ENCODE measurements at regions not wholly inside any gene's neighbourhood (a gene's known extent, or its start where the extent isn't known, plus 50 kb on each side); places are given as distances from the start of the nearest gene placed in this dataset.
"Not testable (repeated sequence)": the region's sequence is repeated elsewhere in the genome, so short reads cannot be mapped to it uniquely, and the experiment has no call there.

DNA sequence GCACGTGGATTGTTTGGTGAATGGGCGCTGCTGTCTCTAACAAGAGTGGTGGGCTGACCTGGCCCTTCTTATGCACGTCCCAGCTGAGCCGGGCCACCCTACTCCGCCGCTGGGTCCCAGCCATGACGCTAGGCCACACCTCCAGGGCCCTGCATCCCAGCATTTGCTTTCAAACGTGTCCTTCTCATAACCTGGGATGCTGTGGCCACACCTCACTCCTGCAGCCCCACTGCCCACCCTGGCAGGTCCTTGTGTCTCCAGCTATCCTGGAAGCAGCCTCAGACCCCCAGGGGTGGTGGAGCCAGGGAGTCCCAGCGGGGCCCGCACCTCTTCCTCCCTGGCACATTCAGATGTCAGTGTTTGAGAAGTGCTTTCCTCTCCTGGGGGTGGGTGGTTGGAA, 168.6 kb downstream of the IRF8 start:
- ATAC-seq (no peak), DNase-seq (ENCODE audit: low spot score) (no peak)
- intact Hi-C loops (cut with DNase I): no loop called here

GRCh38 chr16:86067936-86068335, 169.0 kb downstream of the IRF8 start:
- intact Hi-C loops (cut with DNase I): no loop called here
- ATAC-seq: no peak
- no peak for DNase-seq (ENCODE audit: low spot score)

DNA sequence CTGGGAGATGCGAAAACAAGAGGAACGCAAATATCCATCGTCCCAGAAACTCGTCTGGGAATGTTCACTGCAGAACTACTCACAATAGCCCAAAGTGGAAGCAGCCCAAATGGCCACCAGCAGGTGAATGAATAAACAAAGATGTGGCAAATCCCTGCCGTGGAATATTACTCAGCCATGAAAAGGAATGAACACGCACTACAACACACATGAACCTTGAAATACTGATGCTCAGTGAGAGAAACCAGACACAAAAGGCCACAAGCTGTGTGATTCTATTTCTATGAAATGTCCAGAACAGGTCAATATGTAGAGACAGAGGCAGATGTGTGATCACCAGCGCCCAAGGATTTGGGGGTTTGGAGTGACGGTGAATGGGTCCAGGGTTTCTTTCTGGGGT, 169.8 kb downstream of the IRF8 start:
- ATAC-seq: no peak
- intact Hi-C loops (cut with DNase I): no loop called here
- no peak for DNase-seq (ENCODE audit: low spot score)

- intact Hi-C loops (cut with DNase I): loop anchor here (5.0 kb wide), 1 partner anchor 447 kb away; no protein-coding TSS in a partner anchor
- DNase-seq (ENCODE audit: low spot score): no peak
- no peak for ATAC-seq
Measured at GRCh38 chr16:86069736-86070298, 170.9 kb downstream of the IRF8 start.

GRCh38 chr16:86070484-86070883, 171.5 kb downstream of the IRF8 start:
- no peak for DNase-seq (ENCODE audit: low spot score)
- intact Hi-C loops (cut with DNase I): loop anchor here (5.0 kb wide), 1 partner anchor 447 kb away; no protein-coding TSS in a partner anchor
- ATAC-seq: no peak

GRCh38 chr16:86070971-86071370, 172.0 kb downstream of the IRF8 start:
- DNase-seq (ENCODE audit: low spot score) (no peak), ATAC-seq (no peak)
- intact Hi-C loops (cut with DNase I): loop anchor here (5.0 kb wide), 1 partner anchor 446 kb away; no protein-coding TSS in a partner anchor

- intact Hi-C loops (cut with DNase I): loop anchor here (5.0 kb wide), 1 partner anchor 446 kb away; no protein-coding TSS in a partner anchor
- no peak for DNase-seq (ENCODE audit: low spot score)
- ATAC-seq: no peak
Measured at GRCh38 chr16:86071611-86072240, 172.8 kb downstream of the IRF8 start.

DNA sequence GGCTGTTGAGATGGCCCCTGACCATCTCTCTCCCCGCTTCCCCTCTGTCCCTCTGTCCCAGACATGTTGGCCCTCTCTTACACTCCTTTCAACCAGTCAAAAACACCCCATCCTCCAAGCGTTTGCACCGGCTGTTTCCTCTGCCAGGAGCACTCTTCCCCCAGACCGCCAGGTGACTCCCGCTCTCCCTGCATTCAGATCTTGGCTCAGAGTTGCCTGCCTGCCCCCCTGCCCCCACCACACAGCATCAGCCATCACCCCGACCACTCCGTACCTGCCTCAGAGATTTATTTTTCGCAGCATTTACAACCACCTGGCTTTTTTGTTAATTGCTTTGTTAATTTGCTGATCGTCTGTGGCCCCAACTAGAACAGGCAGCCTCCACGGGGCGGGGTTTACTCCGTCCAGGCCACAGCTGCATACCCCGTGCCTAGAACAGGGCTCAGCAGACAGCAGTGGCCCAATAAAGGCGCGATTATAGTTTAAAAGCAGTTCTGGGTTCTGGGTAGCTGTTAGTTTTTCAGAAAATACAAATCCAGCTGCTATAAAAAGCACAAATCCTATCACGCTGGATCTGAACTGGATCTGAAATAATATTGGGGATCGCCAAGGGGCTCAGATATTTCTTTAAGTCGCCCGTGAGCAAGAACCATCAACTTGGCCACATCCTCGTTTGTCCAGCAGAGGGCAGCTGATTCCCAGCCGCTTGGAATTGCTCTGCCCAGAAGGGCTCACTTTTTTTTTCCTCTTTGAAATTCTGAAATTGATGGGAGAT, 173.6 kb downstream of the IRF8 start:
- intact Hi-C loops (cut with DNase I): loop anchor here (5.0 kb wide), 1 partner anchor 445 kb away; no protein-coding TSS in a partner anchor
- ATAC-seq (peak; percentile 67), DNase-seq (ENCODE audit: low spot score) (peak; percentile 83)

DNA sequence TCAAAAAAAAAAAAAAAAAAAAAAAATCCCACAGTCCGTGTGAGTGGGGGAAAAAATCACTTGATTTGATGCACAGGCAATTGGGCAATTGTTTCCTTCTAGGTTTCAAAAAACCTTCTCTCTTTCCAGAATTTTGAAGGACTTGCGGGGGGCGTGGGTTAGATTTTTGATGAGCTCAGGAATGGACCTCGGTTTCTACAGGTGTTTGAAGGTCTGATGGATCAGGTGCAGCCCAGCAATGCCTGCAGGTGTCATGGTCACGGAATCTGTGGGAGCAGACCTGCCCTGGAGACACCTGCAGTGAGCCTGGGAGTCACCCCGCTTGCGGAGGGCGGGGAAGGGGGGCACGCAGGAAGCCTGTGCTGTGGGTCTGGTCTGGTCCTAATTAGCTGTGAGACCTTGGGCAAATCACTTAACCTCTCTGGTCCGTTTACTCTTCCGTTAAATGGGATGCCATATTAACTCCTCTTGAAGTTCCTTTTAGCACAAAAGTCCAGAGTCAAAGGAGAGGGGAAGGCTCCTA, 174.2 kb downstream of the IRF8 start:
- DNase-seq (ENCODE audit: low spot score): no peak

GRCh38 chr16:86073763-86074493, 175.0 kb downstream of the IRF8 start:
- ATAC-seq (no peak), DNase-seq (ENCODE audit: low spot score) (no peak)
- intact Hi-C loops (cut with DNase I): loop anchor here (5.0 kb wide), 1 partner anchor 443 kb away; no protein-coding TSS in a partner anchor

More for the DNA sequence above, 174.2 kb downstream of the IRF8 start:
- ATAC-seq: no peak
- intact Hi-C loops (cut with DNase I): loop anchor here (5.0 kb wide), 1 partner anchor 444 kb away; no protein-coding TSS in a partner anchor

DNA sequence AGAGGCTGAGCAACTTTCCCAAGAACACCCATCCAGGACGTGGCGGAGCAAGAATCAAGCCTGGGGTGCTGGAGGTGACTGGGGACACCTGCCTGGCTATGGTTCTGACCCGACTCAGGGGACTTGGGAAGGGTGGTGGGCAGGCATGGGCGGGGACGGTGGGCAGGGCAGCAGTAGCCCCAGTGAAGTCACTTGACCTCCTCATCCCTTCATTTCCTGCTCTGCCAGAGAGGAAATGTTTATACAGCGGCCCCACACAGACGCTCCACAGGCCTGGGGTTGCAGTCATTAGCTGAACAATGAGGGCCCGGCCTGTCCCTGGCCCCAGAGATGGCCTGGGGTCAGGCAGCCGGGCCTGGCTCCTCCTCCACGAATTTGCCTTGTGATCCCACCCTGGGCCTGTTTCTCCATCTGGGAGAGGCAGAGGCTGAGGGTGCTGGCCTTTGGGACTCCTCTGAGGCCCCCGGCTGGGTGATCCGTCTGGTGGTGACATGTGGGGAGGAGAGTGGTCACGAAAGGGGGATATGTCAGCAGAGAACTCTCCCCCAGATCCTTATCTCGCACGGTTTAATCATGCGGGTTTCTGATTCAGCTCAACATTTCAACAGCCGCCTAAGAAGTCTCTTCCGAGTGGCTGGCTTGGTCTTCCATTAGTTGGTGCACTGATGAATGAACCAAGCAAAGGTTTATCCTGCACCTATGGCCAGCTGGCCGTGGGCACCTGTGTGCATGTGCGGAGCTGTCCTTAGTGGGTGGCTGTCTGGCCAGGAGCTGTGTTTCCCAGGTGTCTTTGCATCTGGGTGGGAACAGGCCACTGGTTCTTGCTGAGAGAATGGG, 175.9 kb downstream of the IRF8 start:
- ATAC-seq (no peak), DNase-seq (ENCODE audit: low spot score) (no peak)
- intact Hi-C loops (cut with DNase I): loop anchor here (5.0 kb wide), 1 partner anchor 442 kb away; no protein-coding TSS in a partner anchor

DNA sequence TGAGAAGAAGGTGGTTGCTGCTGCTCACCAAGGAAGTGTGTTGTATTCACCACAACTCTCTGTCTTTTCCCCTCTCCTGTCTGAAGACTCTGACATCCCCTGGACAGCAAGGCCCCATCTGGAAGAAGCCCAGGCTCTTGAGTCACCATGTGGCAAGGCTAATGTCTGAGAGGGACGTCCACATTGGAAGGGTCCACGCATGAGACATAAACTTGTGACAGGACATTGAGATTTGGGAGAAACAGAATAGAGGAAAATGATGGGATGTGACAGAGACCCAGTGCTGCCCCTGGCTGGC, 176.5 kb downstream of the IRF8 start:
- intact Hi-C loops (cut with DNase I): no loop called here

GRCh38 chr16:86075839-86076440, 177.0 kb downstream of the IRF8 start:
- ATAC-seq: no peak
- intact Hi-C loops (cut with DNase I): no loop called here
- DNase-seq (ENCODE audit: low spot score): no peak

More for the DNA sequence above, 176.5 kb downstream of the IRF8 start:
- ATAC-seq: no peak
- DNase-seq (ENCODE audit: low spot score): no peak

GRCh38 chr16:86076606-86077005, 177.6 kb downstream of the IRF8 start:
- DNase-seq (ENCODE audit: low spot score): no peak
- intact Hi-C loops (cut with DNase I): no loop called here
- ATAC-seq: no peak

- DNase-seq (ENCODE audit: low spot score) (no peak), ATAC-seq (no peak)
- intact Hi-C loops (cut with DNase I): no loop called here
Measured at GRCh38 chr16:86077243-86077940, 178.4 kb downstream of the IRF8 start.

- no peak for ATAC-seq
- intact Hi-C loops (cut with DNase I): no loop called here
- no peak for DNase-seq (ENCODE audit: low spot score)
Measured at GRCh38 chr16:86078121-86078600, 179.2 kb downstream of the IRF8 start.

DNA sequence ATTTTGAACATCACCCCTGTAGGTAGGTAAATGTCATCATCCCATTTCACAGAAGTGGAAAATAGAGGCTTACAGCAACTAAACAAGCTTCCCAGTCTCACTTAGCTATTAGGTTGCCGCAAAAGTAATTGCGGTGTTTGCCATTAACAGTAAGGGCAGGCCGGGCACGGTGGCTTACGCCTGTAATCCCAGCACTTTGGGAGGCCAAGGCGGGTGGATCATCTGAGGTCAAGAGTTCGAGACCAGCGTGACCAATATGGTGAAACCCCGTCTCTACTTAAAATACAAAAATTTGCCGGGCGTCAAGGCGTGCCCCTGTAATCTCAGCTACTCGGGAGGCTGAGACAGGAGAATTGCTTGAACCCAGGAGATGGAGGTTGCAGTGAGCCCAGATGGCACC, 179.7 kb downstream of the IRF8 start:
- ATAC-seq; intact Hi-C loops (cut with DNase I): not testable (repeated sequence)
- peak; percentile 15 for DNase-seq (ENCODE audit: low spot score)
